Left renal cortex interstitium (tissue), 4 donors: ENCODE measurements at regions not wholly inside any gene's neighbourhood (a gene's known extent, or its start where the extent isn't known, plus 50 kb on each side); places are given as distances from the start of the nearest gene placed in this dataset.

Experiments
- DNase-seq, 4 donors: peaks; one replicate each; pipeline ENCODE4 v3.0.0-alpha.2; 2013; ENCODE audit warnings: low read depth in 4 of 4, low spot score in 2 of 4, missing footprints in 1 of 4

DNA sequence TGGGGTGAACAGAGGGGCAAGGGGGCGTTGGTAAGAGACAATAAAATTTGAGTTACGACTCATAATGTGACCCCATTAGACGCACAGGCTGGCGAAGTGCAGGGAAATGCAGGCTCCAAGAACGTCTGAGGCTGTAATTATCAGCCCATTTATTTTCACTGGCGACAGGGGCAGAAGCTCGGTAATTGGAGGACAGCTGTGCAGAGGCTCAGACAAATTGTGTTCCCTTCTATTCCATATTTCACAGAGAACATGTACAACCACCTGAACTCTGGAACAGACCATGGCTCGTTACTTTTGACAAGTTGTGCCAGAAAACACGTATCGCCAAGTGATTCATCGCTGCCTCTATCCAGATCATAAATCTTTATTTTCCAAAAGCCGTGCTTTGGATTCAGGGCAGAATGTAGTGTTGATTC lies 137.3 kb upstream of the FRMD4A start:
- peak in 1 of 4 donors; percentile 18 for DNase-seq

GRCh38 chr10:14466257-14466656 lies 135.5 kb upstream of the FRMD4A start:
- peak in 1 of 4 donors; percentile 16 for DNase-seq

- DNase-seq: no peak
Measured at GRCh38 chr10:14460447-14460846, 129.7 kb upstream of the FRMD4A start.

DNA sequence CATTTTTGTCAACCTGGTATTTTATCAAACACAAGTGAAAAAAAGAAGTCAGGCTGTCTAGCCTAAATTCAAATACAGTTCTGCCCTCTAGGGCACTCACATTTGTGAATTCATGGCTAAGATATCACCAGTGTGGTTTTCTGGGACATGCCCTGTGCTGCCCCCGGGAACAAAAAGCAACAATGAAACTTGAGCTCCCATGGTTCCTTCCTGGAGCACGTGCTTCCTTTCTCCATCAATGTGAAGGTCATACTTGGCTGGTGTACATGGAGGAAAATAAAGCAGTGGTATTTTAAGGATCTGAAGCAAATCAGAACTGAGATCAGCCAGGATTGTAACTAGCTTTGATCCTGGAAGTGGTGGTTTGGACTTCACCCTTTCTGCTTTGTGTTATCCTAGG lies 128.9 kb upstream of the FRMD4A start:
- DNase-seq: no peak

GRCh38 chr10:14456870-14457266 lies 126.1 kb upstream of the FRMD4A start:
- no peak for DNase-seq

DNA sequence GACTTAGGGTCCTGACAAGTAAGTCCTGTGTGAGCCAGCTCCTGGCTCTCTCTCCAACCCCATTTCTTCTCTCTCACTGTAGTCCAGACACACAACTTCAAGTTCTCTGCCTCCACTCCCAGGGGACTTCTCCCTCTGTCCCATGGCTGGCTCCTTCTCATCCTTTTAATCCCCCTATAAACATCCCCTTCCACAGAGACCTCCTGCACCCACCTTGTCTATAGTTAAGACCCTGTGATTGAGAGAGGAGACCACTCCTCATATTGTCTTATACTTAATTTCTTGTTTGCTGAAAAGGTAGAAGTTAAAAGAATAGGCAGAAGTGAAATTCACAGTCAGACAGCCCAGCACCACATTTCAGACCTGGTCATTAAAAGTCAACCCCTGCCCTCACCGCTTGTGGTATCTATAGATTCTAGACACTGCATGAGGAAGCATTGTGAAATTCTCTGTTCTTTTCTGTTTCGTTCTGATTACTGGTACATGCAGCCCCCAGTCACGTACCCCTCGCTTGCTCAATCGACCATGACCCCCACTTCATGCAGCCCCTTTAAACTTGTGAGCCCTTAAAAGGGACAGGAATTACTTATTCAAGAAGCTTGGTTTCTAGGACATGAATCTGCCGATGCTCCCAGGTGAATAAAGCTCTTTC lies 125.6 kb upstream of the FRMD4A start:
- DNase-seq: no peak

DNA sequence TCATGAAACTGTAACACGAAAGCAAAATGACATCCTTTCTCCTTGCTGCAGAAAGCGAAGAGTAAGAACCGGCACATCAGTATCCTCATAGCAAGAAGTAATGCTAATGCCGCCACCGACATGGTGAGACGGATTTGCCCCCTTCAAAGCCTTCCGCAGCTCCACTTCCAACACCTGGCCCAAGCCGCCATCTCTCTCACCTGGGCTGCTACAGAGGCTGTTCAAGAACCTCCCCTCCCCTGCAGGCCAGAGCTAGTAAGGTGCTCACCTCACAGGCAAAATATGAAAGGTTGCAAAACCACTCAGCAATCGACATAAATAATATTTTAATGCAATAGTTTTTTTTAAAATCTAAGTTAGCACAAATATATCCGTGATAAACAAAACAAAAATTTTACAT lies 123.9 kb upstream of the FRMD4A start:
- no peak for DNase-seq

DNA sequence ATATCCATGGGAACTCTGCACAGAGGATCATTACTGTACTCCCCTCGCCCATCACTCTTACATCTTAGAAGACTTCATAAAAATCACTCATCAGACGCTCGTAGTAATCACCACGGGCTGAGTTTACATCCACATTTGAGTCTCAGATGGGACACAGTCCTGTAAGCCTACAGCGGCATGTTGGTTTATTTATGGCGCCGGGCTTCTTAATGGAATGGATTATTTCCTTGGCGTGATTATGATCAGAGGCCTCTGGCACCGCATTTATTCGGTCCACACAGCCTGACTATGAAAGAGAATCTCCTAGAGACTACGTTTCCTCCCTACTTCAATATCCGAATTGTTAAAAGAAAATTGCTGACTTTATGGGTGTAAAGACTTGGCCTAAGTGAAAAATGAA lies 123.5 kb upstream of the FRMD4A start:
- no peak for DNase-seq

GRCh38 chr10:14453593-14453992 lies 122.9 kb upstream of the FRMD4A start:
- DNase-seq: no peak

DNA sequence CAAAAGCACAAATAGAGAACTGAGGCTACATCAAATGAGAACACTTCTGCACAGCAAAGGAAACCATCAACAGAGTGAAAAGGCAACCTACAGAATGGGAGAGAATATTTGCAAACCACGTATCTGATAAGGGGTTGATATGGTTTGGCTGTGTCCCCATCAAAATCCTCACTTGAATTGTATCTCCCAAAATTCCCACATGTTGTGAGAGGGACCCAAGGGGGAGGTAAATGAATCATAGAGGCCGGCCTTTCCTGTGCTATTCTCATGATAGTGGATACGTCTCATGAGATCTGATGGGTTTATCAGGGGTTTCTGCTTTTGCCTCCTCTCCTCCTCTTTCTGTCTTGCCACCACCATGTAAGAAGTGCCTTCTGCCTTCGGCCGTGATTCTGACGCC lies 120.6 kb upstream of the FRMD4A start:
- DNase-seq: no peak

- no peak for DNase-seq
Measured at GRCh38 chr10:14450041-14450491, 119.3 kb upstream of the FRMD4A start.

DNA sequence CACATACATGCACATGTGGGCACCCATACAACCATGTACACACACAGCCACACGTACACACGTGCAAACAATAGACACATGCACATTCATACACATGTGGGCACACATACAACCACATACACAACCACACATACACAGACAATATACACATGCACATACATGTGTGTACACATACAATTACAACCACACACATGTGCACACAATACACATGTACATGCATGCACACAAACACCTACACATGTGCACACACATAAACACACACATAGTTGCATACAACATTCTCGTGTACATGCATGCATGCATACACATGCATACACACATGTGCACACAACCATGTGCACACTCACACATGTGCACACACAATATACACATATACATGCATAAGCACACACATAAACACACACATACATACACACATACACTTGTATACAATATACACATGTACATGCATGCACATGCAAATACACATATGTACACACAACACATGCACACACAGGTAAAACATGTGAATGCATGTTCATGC lies 118.6 kb upstream of the FRMD4A start:
- DNase-seq: no peak

GRCh38 chr10:14448197-14448990 lies 117.7 kb upstream of the FRMD4A start:
- DNase-seq: no peak

DNA sequence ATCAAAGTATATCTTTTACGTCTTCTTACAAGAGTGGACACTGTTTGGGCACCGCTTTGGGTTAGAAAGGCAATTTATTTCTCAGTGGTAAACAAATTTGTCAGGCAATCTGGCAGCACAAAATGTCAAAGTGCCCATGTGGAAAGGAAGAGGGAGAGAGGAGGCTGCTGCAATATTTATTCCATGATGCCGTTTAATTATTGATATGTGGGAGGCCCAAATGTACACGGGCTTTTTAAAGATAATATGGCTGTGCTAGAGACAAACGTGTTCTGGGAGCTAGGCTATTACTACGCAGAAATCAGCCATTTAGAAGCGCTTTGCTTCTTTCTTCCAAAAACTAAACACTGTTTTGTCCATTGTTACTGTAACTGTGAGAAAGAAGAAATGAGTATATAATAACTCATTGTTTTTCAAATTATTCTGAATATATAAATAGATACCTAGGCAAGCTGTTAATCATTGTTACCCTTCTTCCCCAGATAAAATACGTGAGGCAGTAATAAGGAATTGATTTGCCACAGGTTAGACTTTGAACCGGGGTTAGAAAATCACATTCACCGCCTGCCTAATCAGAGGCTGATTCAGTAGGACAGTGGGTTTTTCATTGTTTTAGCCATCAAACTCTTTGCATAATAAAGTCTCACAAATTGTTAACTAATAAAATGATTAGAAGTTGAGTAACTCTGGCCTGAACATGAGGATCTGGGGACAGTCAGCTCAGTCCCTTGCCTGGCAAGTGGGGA lies 116.5 kb upstream of the FRMD4A start:
- no peak for DNase-seq

- DNase-seq: no peak
Measured at GRCh38 chr10:14439451-14440259, 108.9 kb upstream of the FRMD4A start.

GRCh38 chr10:14438576-14438975 lies 107.9 kb upstream of the FRMD4A start:
- no peak for DNase-seq

- DNase-seq: no peak
Measured at GRCh38 chr10:14438057-14438456, 107.3 kb upstream of the FRMD4A start.

- DNase-seq: no peak
Measured at GRCh38 chr10:14435976-14436632, 105.4 kb upstream of the FRMD4A start.

- DNase-seq: no peak
Measured at GRCh38 chr10:14433147-14433546, 102.4 kb upstream of the FRMD4A start.

GRCh38 chr10:14431868-14432267 lies 101.1 kb upstream of the FRMD4A start:
- DNase-seq: no peak
